ENCODE measurements at regions not wholly inside any gene's neighbourhood (a gene's known extent, or its start where the extent isn't known, plus 50 kb on each side); places are given as distances from the start of the nearest gene placed in this dataset.

GRCh38 chr10:80976658-80977057, 439.0 kb downstream of the SH2D4B start:
- TF ChIP-seq CTCF (IDR thresholded peaks at IDR 0.05; ENCODE audit: borderline replicate concordance, extremely low read depth, low read length, poor library complexity, severe bottlenecking): no peak
- no peak for TF ChIP-seq EZH2 (IDR thresholded peaks at IDR 0.05; ENCODE audit: borderline replicate concordance, low read depth, low read length, severe bottlenecking)
- H3K9me3 ChIP-seq (ENCODE audit: insufficient read depth, low read length, severe bottlenecking): no peaks in the 10 kb centered on the region
- H3K4me1 ChIP-seq (ENCODE audit: insufficient read depth, low read length): no peaks in the 10 kb centered on the region
- H4K20me1 ChIP-seq (ENCODE audit: insufficient read depth, low read length): no peaks in the 10 kb centered on the region
- no peaks in the 10 kb centered on the region for H3K79me2 ChIP-seq (ENCODE audit: insufficient read depth, low read length)
- no peak overlapping the region for H3K27ac ChIP-seq (ENCODE audit: low read length)
- DNase-seq: no peak
- ATAC-seq (ENCODE audit: insufficient read depth, low read depth): no peak
- no peak overlapping the region for H3K4me3 ChIP-seq (ENCODE audit: low read depth in 1 of 2, low read length in 2 of 2)
- H2AFZ ChIP-seq (ENCODE audit: low read depth, low read length): no peak overlapping the region
- no peaks in the 10 kb centered on the region for H3K36me3 ChIP-seq (ENCODE audit: insufficient read depth, low read length)
- no peak overlapping the region for H3K4me2 ChIP-seq (ENCODE audit: insufficient read depth, low read length)
- H3K9ac ChIP-seq (ENCODE audit: low read depth, low read length): no peak overlapping the region
- no peaks in the 10 kb centered on the region for H3K27me3 ChIP-seq (ENCODE audit: insufficient read depth, low read length, poor library complexity)

- Histone ChIP-seq H3K36me3 (ENCODE audit: insufficient read depth, low read length) (no peaks in the 10 kb centered on the region), H3K9me3 (ENCODE audit: insufficient read depth, low read length, severe bottlenecking) (no peaks in the 10 kb centered on the region), H2AFZ (ENCODE audit: low read depth, low read length) (no peak overlapping the region), H3K27ac (ENCODE audit: low read length) (no peak overlapping the region), H3K9ac (ENCODE audit: low read depth, low read length) (no peak overlapping the region), H3K4me3 (ENCODE audit: low read depth in 1 of 2, low read length in 2 of 2) (no peak overlapping the region), H3K79me2 (ENCODE audit: insufficient read depth, low read length) (no peaks in the 10 kb centered on the region), H3K4me1 (ENCODE audit: insufficient read depth, low read length) (no peaks in the 10 kb centered on the region), H4K20me1 (ENCODE audit: insufficient read depth, low read length) (no peaks in the 10 kb centered on the region), H3K4me2 (ENCODE audit: insufficient read depth, low read length) (no peak overlapping the region), H3K27me3 (ENCODE audit: insufficient read depth, low read length, poor library complexity) (no peaks in the 10 kb centered on the region)
- ATAC-seq (ENCODE audit: insufficient read depth, low read depth): no peak
- no peak for DNase-seq
- no peak for TF ChIP-seq EZH2 (IDR thresholded peaks at IDR 0.05; ENCODE audit: borderline replicate concordance, low read depth, low read length, severe bottlenecking)
- TF ChIP-seq CTCF (IDR thresholded peaks at IDR 0.05; ENCODE audit: borderline replicate concordance, extremely low read depth, low read length, poor library complexity, severe bottlenecking): no peak
These were observed 447.4 kb downstream of the SH2D4B start for GRCh38 chr10:80985102-80985501.

GRCh38 chr10:80986596-80986995, 448.9 kb downstream of the SH2D4B start:
- H4K20me1 ChIP-seq (ENCODE audit: insufficient read depth, low read length): no peaks in the 10 kb centered on the region
- H2AFZ ChIP-seq (ENCODE audit: low read depth, low read length): no peak overlapping the region
- H3K79me2 ChIP-seq (ENCODE audit: insufficient read depth, low read length): no peaks in the 10 kb centered on the region
- DNase-seq (no peak), ATAC-seq (ENCODE audit: insufficient read depth, low read depth) (no peak)
- H3K36me3 ChIP-seq (ENCODE audit: insufficient read depth, low read length): no peaks in the 10 kb centered on the region
- H3K9me3 ChIP-seq (ENCODE audit: insufficient read depth, low read length, severe bottlenecking): no peaks in the 10 kb centered on the region
- no peak for TF ChIP-seq CTCF (IDR thresholded peaks at IDR 0.05; ENCODE audit: borderline replicate concordance, extremely low read depth, low read length, poor library complexity, severe bottlenecking)
- TF ChIP-seq EZH2 (IDR thresholded peaks at IDR 0.05; ENCODE audit: borderline replicate concordance, low read depth, low read length, severe bottlenecking): no peak
- no peaks in the 10 kb centered on the region for H3K4me1 ChIP-seq (ENCODE audit: insufficient read depth, low read length)
- no peaks in the 10 kb centered on the region for H3K27me3 ChIP-seq (ENCODE audit: insufficient read depth, low read length, poor library complexity)
- no peak overlapping the region for H3K9ac ChIP-seq (ENCODE audit: low read depth, low read length)
- no peak overlapping the region for H3K27ac ChIP-seq (ENCODE audit: low read length)
- no peak overlapping the region for H3K4me2 ChIP-seq (ENCODE audit: insufficient read depth, low read length)
- H3K4me3 ChIP-seq (ENCODE audit: low read depth in 1 of 2, low read length in 2 of 2): no peak overlapping the region

- Histone ChIP-seq H3K27me3 (ENCODE audit: insufficient read depth, low read length, poor library complexity) (no peaks in the 10 kb centered on the region), H4K20me1 (ENCODE audit: insufficient read depth, low read length) (no peaks in the 10 kb centered on the region), H3K4me3 (ENCODE audit: low read depth in 1 of 2, low read length in 2 of 2) (no peak overlapping the region), H3K27ac (ENCODE audit: low read length) (no peak overlapping the region), H3K79me2 (ENCODE audit: insufficient read depth, low read length) (no peaks in the 10 kb centered on the region), H3K36me3 (ENCODE audit: insufficient read depth, low read length) (no peaks in the 10 kb centered on the region), H3K4me2 (ENCODE audit: insufficient read depth, low read length) (no peak overlapping the region), H3K9me3 (ENCODE audit: insufficient read depth, low read length, severe bottlenecking) (no peaks in the 10 kb centered on the region), H3K9ac (ENCODE audit: low read depth, low read length) (no peak overlapping the region), H3K4me1 (ENCODE audit: insufficient read depth, low read length) (no peaks in the 10 kb centered on the region), H2AFZ (ENCODE audit: low read depth, low read length) (no peak overlapping the region)
- ATAC-seq (ENCODE audit: insufficient read depth, low read depth) (no peak), DNase-seq (no peak)
- no peak for TF ChIP-seq CTCF (IDR thresholded peaks at IDR 0.05; ENCODE audit: borderline replicate concordance, extremely low read depth, low read length, poor library complexity, severe bottlenecking)
- no peak for TF ChIP-seq EZH2 (IDR thresholded peaks at IDR 0.05; ENCODE audit: borderline replicate concordance, low read depth, low read length, severe bottlenecking)
These were observed 451.1 kb downstream of the SH2D4B start for GRCh38 chr10:80988755-80989154.
